GM18870 (cell line): ENCODE measurements at regions not wholly inside any gene's neighbourhood (a gene's known extent, or its start where the extent isn't known, plus 50 kb on each side); places are given as distances from the start of the nearest gene placed in this dataset.

Experiments
- ATAC-seq: cut with Tn5 transposase; IDR thresholded peaks from one replicate; pipeline ENCODE4 v1.9.1; 2021; ENCODE audit warnings: moderate library complexity; ENCODE audit not compliant: unreplicated experiment

DNA sequence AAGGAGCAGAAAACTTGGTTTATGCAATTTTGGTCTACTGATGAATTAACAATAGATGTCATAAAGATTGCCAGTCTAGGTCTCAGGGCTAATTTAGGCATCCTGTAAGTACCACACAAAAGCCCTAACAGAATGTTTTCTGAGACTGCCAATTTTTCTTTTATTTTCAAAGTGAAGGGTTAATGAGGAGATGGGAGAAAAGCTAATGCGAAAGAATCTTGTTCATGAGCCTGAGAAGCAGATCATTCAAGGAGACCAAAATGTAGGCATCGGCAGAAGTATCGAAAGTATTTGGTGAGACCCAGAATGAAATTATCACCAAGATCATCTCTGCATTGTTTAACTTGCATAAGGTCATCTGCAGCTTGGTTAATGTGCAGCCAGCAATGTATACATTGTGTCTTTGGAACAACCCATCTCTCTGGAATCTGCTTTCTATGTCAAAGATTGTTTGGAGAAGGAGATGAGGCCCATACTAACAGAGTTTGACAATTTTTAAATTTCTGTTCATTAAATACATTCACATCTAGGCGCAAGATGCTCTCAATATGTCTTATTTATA is 163.3 kb upstream of the GLI3 start:
- no peak for ATAC-seq

- no peak for ATAC-seq
Measured at GRCh38 chr7:42395607-42396006, 158.6 kb upstream of the GLI3 start.

- no peak for ATAC-seq
Measured at GRCh38 chr7:42392826-42393225, 155.8 kb upstream of the GLI3 start.

DNA sequence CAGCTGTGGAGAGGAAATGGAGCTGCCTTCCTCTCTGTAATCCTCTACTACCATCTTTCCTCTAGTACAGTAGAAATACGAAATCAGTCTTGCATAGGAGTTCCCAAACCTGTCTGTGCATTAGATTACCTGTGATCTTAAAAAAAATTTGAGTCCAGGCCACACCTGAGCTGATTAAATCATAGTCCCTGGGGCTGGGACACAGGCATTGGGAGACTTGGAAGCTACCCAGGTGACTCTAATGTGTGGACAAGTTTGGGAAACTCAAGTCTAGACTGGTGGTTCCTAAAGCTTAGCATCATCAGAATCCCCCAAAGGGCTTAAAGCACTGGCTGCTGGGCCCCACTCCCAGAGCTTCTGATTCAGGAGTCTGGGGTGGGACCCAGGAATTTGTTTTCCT is 152.7 kb upstream of the GLI3 start:
- ATAC-seq: no peak

- ATAC-seq: no peak
Measured at GRCh38 chr7:42385912-42386311, 148.9 kb upstream of the GLI3 start.

- ATAC-seq: no peak
Measured at GRCh38 chr7:42381161-42381560, 144.2 kb upstream of the GLI3 start.

DNA sequence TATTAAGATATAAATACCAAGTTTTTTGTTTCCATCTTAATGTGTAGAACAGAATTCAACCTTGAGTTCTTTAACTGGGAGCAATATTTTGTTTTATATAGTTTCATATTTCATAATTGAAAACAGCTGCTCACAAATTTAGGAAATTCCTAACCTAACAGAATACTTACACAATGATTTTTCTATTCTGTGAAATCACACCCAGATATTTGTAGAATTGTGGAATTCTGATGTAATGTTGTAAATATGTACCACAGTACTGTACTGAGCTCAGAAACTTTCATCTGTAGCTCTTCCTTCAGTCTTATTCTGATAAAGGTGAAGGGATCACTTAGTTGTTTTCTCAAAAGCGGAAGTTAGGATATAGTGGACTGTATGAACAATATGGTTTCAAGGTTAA is 143.4 kb upstream of the GLI3 start:
- no peak for ATAC-seq

DNA sequence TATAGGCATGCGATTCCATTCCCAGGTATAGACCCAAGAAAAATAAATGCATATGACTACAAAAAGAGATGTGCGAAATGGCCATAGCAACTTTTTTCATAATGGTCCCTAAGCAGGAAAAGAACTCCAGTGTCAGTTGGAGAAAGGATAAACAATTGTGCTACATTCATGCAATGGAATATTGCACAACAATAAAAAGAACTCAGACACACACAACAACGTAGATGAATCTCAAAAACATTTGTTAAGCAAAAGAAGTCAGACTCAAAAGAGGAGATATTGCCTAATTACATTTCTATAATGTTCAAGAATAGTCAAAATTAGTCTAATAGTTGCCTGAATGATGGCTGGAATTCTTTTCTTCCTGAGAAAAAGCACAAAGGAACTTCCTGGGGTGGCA is 141.1 kb upstream of the GLI3 start:
- ATAC-seq: no peak

DNA sequence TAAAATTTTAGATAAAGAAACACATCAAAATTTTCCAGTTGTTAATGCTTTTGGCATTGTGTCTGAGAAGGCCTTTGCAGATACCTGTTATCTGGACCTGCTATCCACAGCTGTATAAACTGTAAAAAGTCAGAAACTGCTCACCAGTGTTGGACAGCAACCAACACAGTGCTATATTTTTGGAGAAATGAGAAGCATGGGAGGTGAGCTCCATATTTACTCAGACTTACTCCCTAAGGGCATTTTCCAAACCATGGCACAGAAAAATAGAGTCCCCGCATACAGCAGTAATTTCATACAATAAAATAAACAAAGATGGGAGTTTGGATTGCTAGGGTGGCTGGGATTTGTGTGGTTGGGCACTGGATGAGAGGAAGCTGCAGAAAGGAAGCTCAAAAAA is 136.3 kb upstream of the GLI3 start:
- ATAC-seq: no peak

DNA sequence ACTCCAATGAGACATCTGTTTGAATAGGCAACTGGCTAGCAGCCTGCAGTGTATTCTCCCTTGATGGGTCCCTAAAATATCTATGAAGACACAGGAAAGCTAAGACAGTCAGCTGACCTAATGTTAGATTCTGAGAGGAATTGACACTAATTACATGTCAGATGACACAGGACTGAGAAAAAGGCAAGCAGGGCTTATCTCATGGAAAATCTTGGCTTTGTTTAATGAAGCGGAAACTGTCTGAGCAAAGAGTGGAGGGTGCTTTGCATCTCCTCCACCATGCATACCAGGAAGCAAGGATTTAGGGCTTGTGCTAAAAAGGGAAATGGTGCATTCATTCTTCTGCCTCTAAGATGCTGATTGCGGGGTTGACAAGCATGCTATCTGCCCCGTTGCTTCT is 135.5 kb upstream of the GLI3 start:
- ATAC-seq: no peak

DNA sequence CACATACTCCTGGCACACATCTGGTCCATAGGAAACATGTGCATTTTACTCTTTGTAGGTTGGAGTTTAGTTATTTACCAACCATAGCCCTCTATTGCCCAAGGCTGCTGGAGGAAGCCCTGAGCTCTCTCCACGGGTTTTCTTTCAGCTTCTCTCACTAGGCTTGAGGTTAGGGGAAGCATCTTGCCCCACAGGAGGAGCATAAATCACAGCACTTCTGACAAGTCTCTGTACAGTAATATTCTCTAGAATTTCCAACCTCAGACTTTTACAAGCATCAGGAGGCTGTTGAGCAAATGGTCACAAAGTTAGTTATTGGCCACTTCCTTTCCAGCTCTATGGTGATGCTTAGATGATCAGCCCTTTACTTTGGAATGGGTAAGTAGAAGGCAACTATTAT is 122.9 kb upstream of the GLI3 start:
- ATAC-seq: no peak

GRCh38 chr7:42351316-42351935 is 114.4 kb upstream of the GLI3 start:
- ATAC-seq: no peak

- no peak for ATAC-seq
Measured at GRCh38 chr7:42350801-42351200, 113.8 kb upstream of the GLI3 start.

DNA sequence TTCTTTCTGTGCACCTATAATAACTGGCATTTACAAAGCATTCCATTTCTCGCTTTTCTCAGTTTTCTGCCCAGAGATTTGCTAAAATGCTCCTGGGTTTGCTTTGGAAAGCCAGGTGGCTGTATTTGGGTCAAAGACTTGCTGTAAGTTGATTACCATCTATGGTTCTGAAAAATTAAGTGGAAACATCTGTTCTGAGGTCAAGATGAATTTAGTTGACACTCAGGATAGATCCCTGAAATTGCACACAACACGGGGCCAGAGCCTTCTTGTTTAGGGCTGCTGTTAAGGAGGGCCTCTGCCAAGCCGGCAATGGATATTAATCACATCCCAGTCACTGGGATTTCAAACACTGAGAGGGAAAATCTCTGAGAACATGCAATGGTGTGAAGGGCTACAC is 111.6 kb upstream of the GLI3 start:
- no peak for ATAC-seq

DNA sequence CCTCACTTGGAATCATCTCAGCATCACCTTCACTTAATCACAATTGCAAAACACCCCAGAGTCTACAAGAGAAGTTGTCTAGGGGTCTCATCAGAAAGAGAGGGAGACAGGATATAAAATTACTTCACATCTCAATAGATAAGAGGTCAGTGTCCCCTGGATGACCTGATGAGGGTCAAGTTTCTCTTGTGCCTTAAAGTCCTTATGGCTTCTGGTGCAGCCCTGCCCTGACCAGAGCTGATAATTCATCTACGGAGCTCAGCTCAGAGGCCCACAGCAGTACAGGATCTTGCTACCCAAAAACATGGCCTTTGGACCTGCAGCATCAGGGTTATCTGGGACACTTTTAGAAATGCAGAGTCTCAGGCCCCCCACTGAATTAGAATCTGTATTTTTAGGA is 111.1 kb upstream of the GLI3 start:
- no peak for ATAC-seq

GRCh38 chr7:42347616-42348015 is 110.6 kb upstream of the GLI3 start:
- ATAC-seq: no peak

DNA sequence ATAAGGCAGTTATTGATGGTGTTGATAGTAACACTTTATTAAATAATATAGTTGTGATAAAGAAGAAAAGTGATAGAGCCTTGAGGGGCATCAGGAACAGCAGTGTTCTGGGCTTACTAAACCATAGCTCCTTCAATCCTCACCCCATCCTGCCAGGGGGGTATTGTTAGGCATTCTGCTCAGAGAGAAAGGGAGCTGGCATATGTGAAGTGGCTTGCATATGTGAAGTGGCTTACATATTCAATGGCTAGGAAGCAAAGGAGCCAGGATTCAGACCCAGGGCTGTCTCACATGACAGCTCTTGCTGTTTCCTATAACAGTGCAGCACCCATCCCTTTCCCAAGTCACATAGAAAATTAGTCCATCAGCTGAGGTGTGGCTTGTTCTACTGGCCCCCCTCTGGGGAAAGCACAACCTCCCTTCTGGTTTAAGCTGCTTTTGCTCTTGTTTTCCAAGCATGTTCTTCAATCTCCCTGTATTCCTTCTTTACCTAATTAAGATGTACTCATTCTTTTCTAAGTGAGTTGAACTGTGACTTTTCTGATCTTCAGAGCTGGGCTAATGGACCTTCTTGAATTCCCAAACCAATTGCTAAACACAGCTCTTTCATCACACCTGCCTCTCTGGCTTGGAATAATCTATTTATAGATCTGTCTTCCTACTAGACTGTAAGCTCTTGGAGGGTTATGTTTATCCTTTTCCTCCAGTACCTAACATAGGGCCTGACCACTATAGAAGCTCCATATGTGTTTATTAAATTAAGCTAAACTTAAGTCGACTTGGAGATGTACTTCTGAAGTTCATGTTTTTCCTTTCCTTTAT is 108.7 kb upstream of the GLI3 start:
- no peak for ATAC-seq

DNA sequence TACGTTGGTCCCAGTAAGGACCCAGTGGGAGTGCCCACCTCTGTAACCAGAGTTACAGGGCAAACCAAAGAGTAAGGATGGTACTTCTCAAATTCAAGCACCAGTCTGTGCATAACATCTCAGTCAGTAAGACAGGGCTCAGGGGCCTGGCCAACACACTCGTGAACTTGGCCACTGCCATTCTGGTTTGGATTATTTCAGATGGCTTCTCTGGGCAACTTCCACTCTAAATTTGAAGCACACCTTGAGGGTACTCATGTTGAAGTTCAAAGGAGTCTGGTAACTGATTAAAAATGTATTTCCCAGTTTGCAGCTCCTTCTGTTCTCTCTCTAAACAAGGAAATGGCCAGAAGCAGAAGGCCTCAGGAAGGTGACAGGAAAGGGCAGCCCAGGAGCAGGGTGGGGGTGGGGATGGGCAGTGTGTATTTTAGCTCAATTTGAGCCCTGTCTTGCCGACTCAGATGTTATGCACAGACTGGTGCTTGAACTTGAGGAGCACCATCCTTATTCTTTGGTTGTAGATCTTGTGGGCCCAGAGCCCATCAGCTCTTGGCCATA is 107.3 kb upstream of the GLI3 start:
- no peak for ATAC-seq

- no peak for ATAC-seq
Measured at GRCh38 chr7:42342381-42342780, 105.4 kb upstream of the GLI3 start.

GRCh38 chr7:42340436-42340835 is 103.4 kb upstream of the GLI3 start:
- no peak for ATAC-seq

- no peak for ATAC-seq
Measured at GRCh38 chr7:42338916-42339540, 102.0 kb upstream of the GLI3 start.
